ENCODE measurements at regions not wholly inside any gene's neighbourhood (a gene's known extent, or its start where the extent isn't known, plus 50 kb on each side); places are given as distances from the start of the nearest gene placed in this dataset.

GRCh38 chr21:26280775-26281174, 110.2 kb upstream of the APP start:
- H3K27me3 ChIP-seq (ENCODE audit: insufficient read depth, low read length) = no peaks in the 10 kb centered on the region; the same call in 1 of the 2 replicates
- H3K4me3 ChIP-seq (replicated peaks in 1 of 2; ENCODE audit: low read depth in 1 of 2, low read length in 2 of 2) = no peak overlapping the region
- no peak overlapping the region for H3K27ac ChIP-seq (ENCODE audit: low read depth, low read length)
- H3K9me3 ChIP-seq (ENCODE audit: control insufficient read depth in 1 of 2, insufficient read depth in 1 of 2, low read depth in 1 of 2, low read length in 2 of 2) = no peaks in the 10 kb centered on the region
- no peak overlapping the region for H3K4me2 ChIP-seq (ENCODE audit: low read length)
- H2AFZ ChIP-seq (ENCODE audit: low read depth, low read length, poor library complexity, severe bottlenecking) = no peak overlapping the region
- H3K79me2 ChIP-seq (ENCODE audit: insufficient read depth, low read length) = no peaks in the 10 kb centered on the region
- H3K36me3 ChIP-seq (ENCODE audit: control insufficient read depth in 1 of 2, insufficient read depth in 2 of 2, low read length in 2 of 2) = no peaks in the 10 kb centered on the region
- H3K9ac ChIP-seq (ENCODE audit: low read length) = no peak overlapping the region
- ChIA-PET POLR2A (no interaction called here), CTCF (no interaction called here), RAD21 (ENCODE audit: low non-redundant PET in 1 of 2, low total read pairs in 2 of 2, uncharacterized antibody in 2 of 2, unreplicated experiment in 2 of 2) (no interaction called here)
- no peak for TF ChIP-seq EZH2phosphoT487 (IDR thresholded peaks at IDR 0.05; ENCODE audit: borderline replicate concordance)
- TF ChIP-seq SP1 (IDR thresholded peaks at IDR 0.05; ENCODE audit: low read depth) = no peak
- TF ChIP-seq TCF7L2 (IDR thresholded peaks at IDR 0.05; ENCODE audit: borderline replicate concordance, extremely low read depth, insufficient read depth, insufficient read length) = no peak
- TF ChIP-seq ZBTB33 (IDR thresholded peaks at IDR 0.05; ENCODE audit: extremely low read depth, insufficient replicate concordance, low read length) = no peak
- TF ChIP-seq, protein P1, sequence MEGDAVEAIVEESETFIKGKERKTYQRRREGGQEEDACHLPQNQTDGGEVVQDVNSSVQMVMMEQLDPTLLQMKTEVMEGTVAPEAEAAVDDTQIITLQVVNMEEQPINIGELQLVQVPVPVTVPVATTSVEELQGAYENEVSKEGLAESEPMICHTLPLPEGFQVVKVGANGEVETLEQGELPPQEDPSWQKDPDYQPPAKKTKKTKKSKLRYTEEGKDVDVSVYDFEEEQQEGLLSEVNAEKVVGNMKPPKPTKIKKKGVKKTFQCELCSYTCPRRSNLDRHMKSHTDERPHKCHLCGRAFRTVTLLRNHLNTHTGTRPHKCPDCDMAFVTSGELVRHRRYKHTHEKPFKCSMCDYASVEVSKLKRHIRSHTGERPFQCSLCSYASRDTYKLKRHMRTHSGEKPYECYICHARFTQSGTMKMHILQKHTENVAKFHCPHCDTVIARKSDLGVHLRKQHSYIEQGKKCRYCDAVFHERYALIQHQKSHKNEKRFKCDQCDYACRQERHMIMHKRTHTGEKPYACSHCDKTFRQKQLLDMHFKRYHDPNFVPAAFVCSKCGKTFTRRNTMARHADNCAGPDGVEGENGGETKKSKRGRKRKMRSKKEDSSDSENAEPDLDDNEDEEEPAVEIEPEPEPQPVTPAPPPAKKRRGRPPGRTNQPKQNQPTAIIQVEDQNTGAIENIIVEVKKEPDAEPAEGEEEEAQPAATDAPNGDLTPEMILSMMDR (IDR thresholded peaks at IDR 0.05 in 2 of 3, conservative IDR thresholded peaks at IDR 0.05 in 1 of 3; ENCODE audit: borderline replicate concordance in 1 of 3, insufficient read depth in 1 of 3, low read depth in 2 of 3, low read length in 2 of 3) = no peak
- TF ChIP-seq ZNF274 (IDR thresholded peaks at IDR 0.05; ENCODE audit: low read depth, low read length) = no peak
- intact Hi-C loops (cut with micrococcal nuclease) = no loop called here
- no peaks in the 10 kb centered on the region for H4K20me1 ChIP-seq (ENCODE audit: insufficient read depth)
- no peaks in the 10 kb centered on the region for H3K4me1 ChIP-seq (ENCODE audit: control insufficient read depth in 1 of 2, insufficient read depth in 2 of 2, low read length in 2 of 2)
- ATAC-seq = no peak
- no TSS peak for BruUV-seq (replicated peaks)
- H3K9me2 ChIP-seq (ENCODE audit: insufficient read depth) = no peaks in the 10 kb centered on the region
- DNase-seq (ENCODE audit: low read depth, low spot score) = no peak

All from HCT116 (cell line).